A549 (cell line): ENCODE measurements at regions not wholly inside any gene's neighbourhood (a gene's known extent, or its start where the extent isn't known, plus 50 kb on each side); places are given as distances from the start of the nearest gene placed in this dataset.
A peak's percentile ranks its signal among the peaks of the same experiment; 100 is the strongest.

Experiments
- ATAC-seq, 2 experiments: fragments of 200-7000 bp in 1 of 2; fragments of >200 bp in 1 of 2; cut with Nextera tagmentation in 1 of 2; cut with Tn5 transposase in 1 of 2; 3 replicates each; pipeline versions ENCODE4 v1.8.0 to v1.9.1; 2018 to 2020; ENCODE audit warnings: mild to moderate bottlenecking in 1 of 2, moderate library complexity in 1 of 2
- CTCF ChIA-PET: fragments of 300-600 bp; sonication (Branson Sonifier 250); formaldehyde crosslinking; extraction: SDS; loops from one replicate; lab custom pipeline; 2021; ENCODE audit warnings: antibody characterized with exemption, inconsistent platforms; lab: Yijun Ruan, JAX
- POLR2A ChIA-PET: fragments of 350-600 bp; formaldehyde crosslinking; extraction: SDS; loops from one replicate; lab custom pipeline; 2021; ENCODE audit warnings: antibody characterized with exemption, inconsistent platforms; lab: Yijun Ruan, JAX
- DNase-seq, 2 experiments: peaks; one replicate each; pipeline versions ENCODE4 v3.0.0 to v3.0.0-alpha.2; 2011 to 2016; ENCODE audit warnings: low read depth in 1 of 2, low spot score in 1 of 2
- FAIRE-seq: peaks from 2 replicates; lab custom pipeline; 2011; peaks lifted over from hg19 to GRCh38; lab: Jason Lieb, UNC
- H3K27ac ChIP-seq, 2 experiments: fragments of >200 bp; sonication (Bioruptor Twin); formaldehyde crosslinking; 3 replicates each; pipeline ENCODE4 v1.5.1; 2016 to 2017
- H3K4me1 ChIP-seq: fragments of >200 bp; sonication (Bioruptor Twin); formaldehyde crosslinking; 3 replicates; pipeline ENCODE4 v1.6.1; 2016
- H3K4me2 ChIP-seq: fragments of >200 bp; sonication (Bioruptor Twin); formaldehyde crosslinking; 3 replicates; pipeline ENCODE4 v1.6.1; 2016
- H3K4me3 ChIP-seq: fragments of >200 bp; sonication (Bioruptor Twin); formaldehyde crosslinking; 3 replicates; pipeline ENCODE4 v1.5.1; 2016
- H3K9me3 ChIP-seq: fragments of >200 bp; sonication (Bioruptor Twin); formaldehyde crosslinking; 3 replicates; pipeline ENCODE4 v1.6.1; 2016
- CBX8 ChIP-seq: fragments of 200-600 bp; sonication (generic); IDR thresholded peaks from 2 replicates; pipeline ENCODE4 v1.6.1; 2016
- CEBPB ChIP-seq, 2 experiments: fragments of >200 bp in 1 of 2; sonication (Bioruptor Twin) in 1 of 2; formaldehyde crosslinking in 1 of 2; IDR thresholded peaks; 2 replicates each; pipeline ENCODE4 v1.6.1; 2012 to 2016
- EHMT2 ChIP-seq: fragments of 200-600 bp; sonication (generic); IDR thresholded peaks from 2 replicates; pipeline ENCODE4 v1.6.1; 2016; ENCODE audit warnings: antibody characterized with exemption, low read depth, mild to moderate bottlenecking, moderate library complexity
- EP300 ChIP-seq, 2 experiments: fragments of >200 bp; sonication (Bioruptor Twin); formaldehyde crosslinking; IDR thresholded peaks; 2 replicates in 1 of 2; 3 replicates in 1 of 2; pipeline ENCODE4 v1.6.1; 2016 to 2017
- FOSL2 ChIP-seq, 2 experiments: fragments of 450-650 bp in 1 of 2; fragments of >200 bp in 1 of 2; sonication (Bioruptor Twin) in 1 of 2; formaldehyde crosslinking; IDR thresholded peaks; 2 replicates each; pipeline versions ENCODE4 v1.5.0 to v1.6.1; 2016 to 2020; ENCODE audit warnings: mild to moderate bottlenecking in 1 of 2, moderate library complexity in 1 of 2
- FOXS1 ChIP-seq: fragments of 250-450 bp; sonication (Bioruptor Pico); IDR thresholded peaks from 2 replicates; pipeline ENCODE4 v1.5.0; 2020; ENCODE audit warnings: mild to moderate bottlenecking, moderate library complexity
- GATA3 ChIP-seq: IDR thresholded peaks from 2 replicates; pipeline ENCODE4 v1.6.1; 2012; ENCODE audit warnings: borderline replicate concordance
- JUN ChIP-seq, 2 experiments: fragments of >200 bp; sonication (Bioruptor Twin); formaldehyde crosslinking; IDR thresholded peaks; 2 replicates in 1 of 2; 3 replicates in 1 of 2; pipeline ENCODE4 v1.6.1; 2016 to 2017
- PBX3 ChIP-seq: IDR thresholded peaks from 2 replicates; pipeline ENCODE4 v1.6.1; 2012
- PHF8 ChIP-seq: fragments of 200-600 bp; sonication (generic); IDR thresholded peaks from 2 replicates; pipeline ENCODE4 v1.6.1; 2016; ENCODE audit warnings: low read depth, mild to moderate bottlenecking, antibody characterized with exemption, moderate library complexity, borderline replicate concordance
- RAD21 ChIP-seq, 2 experiments: fragments of >200 bp in 1 of 2; sonication (Bioruptor Twin) in 1 of 2; formaldehyde crosslinking in 1 of 2; IDR thresholded peaks in 1 of 2; conservative IDR thresholded peaks in 1 of 2; 2 replicates in 1 of 2; 3 replicates in 1 of 2; pipeline ENCODE4 v1.6.1; 2012 to 2018; ENCODE audit warnings: inconsistent platforms in 1 of 2
- SMC3 ChIP-seq: fragments of >200 bp; sonication (Bioruptor Twin); formaldehyde crosslinking; IDR thresholded peaks from 3 replicates; pipeline ENCODE4 v1.6.1; 2018; ENCODE audit warnings: inconsistent platforms
- WGBS: methylation state at CpG from one replicate; pipeline ENCODE4 v1.1.6; 2017; ENCODE audit errors: missing lambda C conversion rate; 5-methylcytosine and 5-hydroxymethylcytosine counted together
- TF ChIP-seq, protein P1 (sequence below): fragments of 250-450 bp; sonication (Bioruptor Pico); IDR thresholded peaks from 2 replicates; pipeline ENCODE4 v1.5.0; 2021; ENCODE audit warnings: mild to moderate bottlenecking, moderate library complexity, borderline replicate concordance
- TF ChIP-seq, protein P2 (sequence below): fragments of 450-650 bp; IDR thresholded peaks from 2 replicates; pipeline ENCODE4 v1.6.1; 2014; ENCODE audit warnings: antibody characterized with exemption

- FAIRE-seq (no peak), DNase-seq (no peak), ATAC-seq (no peak)
- no peaks in the 10 kb centered on the region for H3K9me3 ChIP-seq
- H3K4me2 ChIP-seq, result no peak overlapping the region
- no peak overlapping the region for H3K4me3 ChIP-seq
- peaks cover 27% of the 10 kb centered on the region for H3K4me1 ChIP-seq
- 81% methylated on average over 7 of the region's 7 CpGs for WGBS
- CTCF ChIA-PET, result no interaction called here
- no peak overlapping the region for H3K27ac ChIP-seq
- TF ChIP-seq FOXS1 (CRISPR knock-in tag) (no peak), EHMT2 (no peak), RAD21 (conservative IDR thresholded peaks at IDR 0.05 in 1 of 2, IDR thresholded peaks at IDR 0.05 in 1 of 2) (no peak)
- TF ChIP-seq, all 56 proteins: peak for 0
- POLR2A ChIA-PET, result no interaction called here
These were observed 84.2 kb upstream of the TBL1XR1 start for GRCh38 chr3:177281292-177282118.

GRCh38 chr3:177282119-177282655 lies 84.9 kb upstream of the TBL1XR1 start:
- Histone ChIP-seq H3K4me3 (no peak overlapping the region), H3K4me2 (no peak overlapping the region), H3K27ac (no peak overlapping the region), H3K4me1 (peaks cover 30% of the 10 kb centered on the region), H3K9me3 (no peaks in the 10 kb centered on the region)
- DNase-seq, result no peak
- TF ChIP-seq JUN (IDR thresholded peaks at IDR 0.05) (no peak), PHF8 (no peak), CBX8 (no peak), GATA3 (no peak)
- TF ChIP-seq, protein P1, sequence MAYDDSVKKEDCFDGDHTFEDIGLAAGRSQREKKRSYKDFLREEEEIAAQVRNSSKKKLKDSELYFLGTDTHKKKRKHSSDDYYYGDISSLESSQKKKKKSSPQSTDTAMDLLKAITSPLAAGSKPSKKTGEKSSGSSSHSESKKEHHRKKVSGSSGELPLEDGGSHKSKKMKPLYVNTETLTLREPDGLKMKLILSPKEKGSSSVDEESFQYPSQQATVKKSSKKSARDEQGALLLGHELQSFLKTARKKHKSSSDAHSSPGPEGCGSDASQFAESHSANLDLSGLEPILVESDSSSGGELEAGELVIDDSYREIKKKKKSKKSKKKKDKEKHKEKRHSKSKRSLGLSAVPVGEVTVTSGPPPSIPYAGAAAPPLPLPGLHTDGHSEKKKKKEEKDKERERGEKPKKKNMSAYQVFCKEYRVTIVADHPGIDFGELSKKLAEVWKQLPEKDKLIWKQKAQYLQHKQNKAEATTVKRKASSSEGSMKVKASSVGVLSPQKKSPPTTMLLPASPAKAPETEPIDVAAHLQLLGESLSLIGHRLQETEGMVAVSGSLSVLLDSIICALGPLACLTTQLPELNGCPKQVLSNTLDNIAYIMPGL (CRISPR knock-in tag), result no peak
- POLR2A ChIA-PET, result no interaction called here
- FAIRE-seq, result no peak
- no peak for ATAC-seq
- CTCF ChIA-PET, result no interaction called here
- WGBS, result 93% methylated on average over 1 of the region's 1 CpG

DNA sequence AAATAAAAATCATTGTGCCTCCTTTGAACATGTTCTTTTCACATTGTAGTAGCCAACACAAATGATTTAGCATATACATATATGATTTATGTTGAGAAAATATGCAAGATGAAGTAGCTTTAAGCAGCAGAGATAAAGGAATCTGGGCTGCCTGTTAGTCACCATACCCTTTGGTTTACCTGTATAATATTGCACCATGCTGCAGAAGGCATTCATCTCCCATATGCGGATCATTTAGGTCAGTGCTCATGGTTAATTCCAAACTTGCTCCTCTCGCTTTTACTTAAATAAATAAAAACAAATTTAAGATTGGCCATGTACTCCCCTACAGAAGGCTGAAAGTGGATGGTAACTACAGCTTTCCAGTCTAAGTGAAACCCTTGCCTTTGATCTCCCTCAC lies 86.7 kb upstream of the TBL1XR1 start:
- TF ChIP-seq, protein P1 (CRISPR knock-in tag), result no peak
- TF ChIP-seq PBX3, result no peak
- no peak overlapping the region for H3K4me3 ChIP-seq
- DNase-seq (no peak), ATAC-seq (no peak), FAIRE-seq (no peak)
- ChIA-PET CTCF (no interaction called here), POLR2A (no interaction called here)
- H3K9me3 ChIP-seq, result no peaks in the 10 kb centered on the region
- 27% methylated on average over 2 of the region's 2 CpGs for WGBS
- peaks cover 30% of the 10 kb centered on the region for H3K4me1 ChIP-seq
- H3K4me2 ChIP-seq, result peak overlapping the region; percentile 69
- peak overlapping the region; percentile 48 to 78 for H3K27ac ChIP-seq

GRCh38 chr3:177284383-177284881 lies 87.2 kb upstream of the TBL1XR1 start:
- Histone ChIP-seq H3K4me2 (peak overlapping the region; percentile 69), H3K4me3 (no peak overlapping the region), H3K4me1 (peaks cover 30% of the 10 kb centered on the region), H3K27ac (peak overlapping the region; percentile 48 to 78), H3K9me3 (no peaks in the 10 kb centered on the region)
- 17% methylated on average over 7 of the region's 8 CpGs for WGBS
- DNase-seq (peak; percentile 19 to 86), ATAC-seq (peak; percentile 83 to 90), FAIRE-seq (no peak)
- TF ChIP-seq EP300 (IDR thresholded peaks at IDR 0.05), result 0 out of 5 replicates have a peak, but pooled peaks of 1 of the 2 experiments have one; percentile 15
- TF ChIP-seq RAD21 (conservative IDR thresholded peaks at IDR 0.05 in 1 of 2, IDR thresholded peaks at IDR 0.05 in 1 of 2), result peak; percentile 9 to 15; a peak in 1 of 5 replicates
- TF ChIP-seq FOSL2 (IDR thresholded peaks at IDR 0.05), result no peak
- TF ChIP-seq FOSL2 (CRISPR knock-in tag; IDR thresholded peaks at IDR 0.05), result no peak
- TF ChIP-seq CEBPB (IDR thresholded peaks at IDR 0.05), result peak; percentile 67 to 71; a peak in 3 of 4 replicates
- 0 out of 3 replicates have a peak, but pooled peaks have one; percentile 12 for TF ChIP-seq SMC3
- TF ChIP-seq, protein P2, sequence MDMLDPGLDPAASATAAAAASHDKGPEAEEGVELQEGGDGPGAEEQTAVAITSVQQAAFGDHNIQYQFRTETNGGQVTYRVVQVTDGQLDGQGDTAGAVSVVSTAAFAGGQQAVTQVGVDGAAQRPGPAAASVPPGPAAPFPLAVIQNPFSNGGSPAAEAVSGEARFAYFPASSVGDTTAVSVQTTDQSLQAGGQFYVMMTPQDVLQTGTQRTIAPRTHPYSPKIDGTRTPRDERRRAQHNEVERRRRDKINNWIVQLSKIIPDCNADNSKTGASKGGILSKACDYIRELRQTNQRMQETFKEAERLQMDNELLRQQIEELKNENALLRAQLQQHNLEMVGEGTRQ, result peak; percentile 56
- POLR2A ChIA-PET, result no interaction called here
- CTCF ChIA-PET, result no interaction called here
